ENCODE measurements at regions not wholly inside any gene's neighbourhood (a gene's known extent, or its start where the extent isn't known, plus 50 kb on each side); places are given as distances from the start of the nearest gene placed in this dataset.
A peak's percentile ranks its signal among the peaks of the same experiment; 100 is the strongest.

- Histone ChIP-seq H3K9me3 (ENCODE audit: control insufficient read depth, insufficient read depth, low read length) (no peaks in the 10 kb centered on the region), H3K9ac (ENCODE audit: low read depth, low read length) (no peak overlapping the region), H3K4me3 (ENCODE audit: low read depth, low read length) (no peak overlapping the region), H3K27me3 (ENCODE audit: control insufficient read depth, insufficient read depth, low read length) (no peaks in the 10 kb centered on the region), H3K27ac (ENCODE audit: low read depth, low read length) (no peak overlapping the region), H3K36me3 (ENCODE audit: control insufficient read depth, insufficient read depth, low read length) (no peaks in the 10 kb centered on the region), H3K4me1 (ENCODE audit: control insufficient read depth, insufficient read depth, low read length) (peaks cover 31% of the 10 kb centered on the region)
Measured at GRCh38 chr13:33520468-33520839, 234.9 kb upstream of the STARD13 start.

GRCh38 chr13:33524086-33524485 is 238.5 kb upstream of the STARD13 start:
- H3K4me3 ChIP-seq (ENCODE audit: low read depth, low read length): no peak overlapping the region
- H3K4me1 ChIP-seq (ENCODE audit: control insufficient read depth, insufficient read depth, low read length): peaks cover 21% of the 10 kb centered on the region

GRCh38 chr13:33525763-33526162 is 240.2 kb upstream of the STARD13 start:
- Histone ChIP-seq H3K9me3 (ENCODE audit: control insufficient read depth, insufficient read depth, low read length) (no peaks in the 10 kb centered on the region), H3K27ac (ENCODE audit: low read depth, low read length) (no peak overlapping the region), H3K27me3 (ENCODE audit: control insufficient read depth, insufficient read depth, low read length) (no peaks in the 10 kb centered on the region), H3K36me3 (ENCODE audit: control insufficient read depth, insufficient read depth, low read length) (no peaks in the 10 kb centered on the region), H3K4me1 (ENCODE audit: control insufficient read depth, insufficient read depth, low read length) (peaks cover 13% of the 10 kb centered on the region), H3K9ac (ENCODE audit: low read depth, low read length) (no peak overlapping the region), H3K4me3 (ENCODE audit: low read depth, low read length) (no peak overlapping the region)

More at GRCh38 chr13:33524086-33524485, 238.5 kb upstream of the STARD13 start:
- no peaks in the 10 kb centered on the region for H3K36me3 ChIP-seq (ENCODE audit: control insufficient read depth, insufficient read depth, low read length)
- no peak overlapping the region for H3K27ac ChIP-seq (ENCODE audit: low read depth, low read length)
- H3K27me3 ChIP-seq (ENCODE audit: control insufficient read depth, insufficient read depth, low read length): no peaks in the 10 kb centered on the region
- H3K9ac ChIP-seq (ENCODE audit: low read depth, low read length): no peak overlapping the region
- H3K9me3 ChIP-seq (ENCODE audit: control insufficient read depth, insufficient read depth, low read length): no peaks in the 10 kb centered on the region

GRCh38 chr13:33526718-33527117 is 241.2 kb upstream of the STARD13 start:
- H3K4me3 ChIP-seq (ENCODE audit: low read depth, low read length): no peak overlapping the region
- no peaks in the 10 kb centered on the region for H3K36me3 ChIP-seq (ENCODE audit: control insufficient read depth, insufficient read depth, low read length)
- H3K4me1 ChIP-seq (ENCODE audit: control insufficient read depth, insufficient read depth, low read length): peaks cover 10% of the 10 kb centered on the region; the same call in 1 of the 2 replicates
- H3K9me3 ChIP-seq (ENCODE audit: control insufficient read depth, insufficient read depth, low read length): no peaks in the 10 kb centered on the region
- no peak overlapping the region for H3K27ac ChIP-seq (ENCODE audit: low read depth, low read length)
- no peak overlapping the region for H3K9ac ChIP-seq (ENCODE audit: low read depth, low read length)
- no peaks in the 10 kb centered on the region for H3K27me3 ChIP-seq (ENCODE audit: control insufficient read depth, insufficient read depth, low read length)

GRCh38 chr13:33528896-33529295 is 243.3 kb upstream of the STARD13 start:
- H3K9ac ChIP-seq (ENCODE audit: low read depth, low read length): no peak overlapping the region
- H3K9me3 ChIP-seq (ENCODE audit: control insufficient read depth, insufficient read depth, low read length): no peaks in the 10 kb centered on the region
- no peaks in the 10 kb centered on the region for H3K27me3 ChIP-seq (ENCODE audit: control insufficient read depth, insufficient read depth, low read length)
- no peaks in the 10 kb centered on the region for H3K36me3 ChIP-seq (ENCODE audit: control insufficient read depth, insufficient read depth, low read length)
- no peak overlapping the region for H3K4me3 ChIP-seq (ENCODE audit: low read depth, low read length)
- H3K27ac ChIP-seq (ENCODE audit: low read depth, low read length): no peak overlapping the region
- H3K4me1 ChIP-seq (ENCODE audit: control insufficient read depth, insufficient read depth, low read length): no peaks in the 10 kb centered on the region

- H3K9ac ChIP-seq (ENCODE audit: low read depth, low read length): no peak overlapping the region
- no peaks in the 10 kb centered on the region for H3K4me1 ChIP-seq (ENCODE audit: control insufficient read depth, insufficient read depth, low read length)
- no peaks in the 10 kb centered on the region for H3K27me3 ChIP-seq (ENCODE audit: control insufficient read depth, insufficient read depth, low read length)
- H3K27ac ChIP-seq (ENCODE audit: low read depth, low read length): no peak overlapping the region
- H3K4me3 ChIP-seq (ENCODE audit: low read depth, low read length): no peak overlapping the region
- H3K9me3 ChIP-seq (ENCODE audit: control insufficient read depth, insufficient read depth, low read length): no peaks in the 10 kb centered on the region
- H3K36me3 ChIP-seq (ENCODE audit: control insufficient read depth, insufficient read depth, low read length): no peaks in the 10 kb centered on the region
Measured at GRCh38 chr13:33531484-33531883, 245.9 kb upstream of the STARD13 start.

GRCh38 chr13:33535061-33535460 is 249.5 kb upstream of the STARD13 start:
- Histone ChIP-seq H3K4me1 (ENCODE audit: control insufficient read depth, insufficient read depth, low read length) (peaks cover 10% of the 10 kb centered on the region), H3K27me3 (ENCODE audit: control insufficient read depth, insufficient read depth, low read length) (no peaks in the 10 kb centered on the region), H3K27ac (ENCODE audit: low read depth, low read length) (no peak overlapping the region), H3K9ac (ENCODE audit: low read depth, low read length) (no peak overlapping the region), H3K9me3 (ENCODE audit: control insufficient read depth, insufficient read depth, low read length) (no peaks in the 10 kb centered on the region), H3K36me3 (ENCODE audit: control insufficient read depth, insufficient read depth, low read length) (no peaks in the 10 kb centered on the region), H3K4me3 (ENCODE audit: low read depth, low read length) (no peak overlapping the region)

- Histone ChIP-seq H3K9ac (ENCODE audit: low read depth, low read length) (no peak overlapping the region), H3K9me3 (ENCODE audit: control insufficient read depth, insufficient read depth, low read length) (no peaks in the 10 kb centered on the region), H3K27me3 (ENCODE audit: control insufficient read depth, insufficient read depth, low read length) (no peaks in the 10 kb centered on the region), H3K36me3 (ENCODE audit: control insufficient read depth, insufficient read depth, low read length) (no peaks in the 10 kb centered on the region), H3K27ac (ENCODE audit: low read depth, low read length) (no peak overlapping the region), H3K4me3 (ENCODE audit: low read depth, low read length) (no peak overlapping the region), H3K4me1 (ENCODE audit: control insufficient read depth, insufficient read depth, low read length) (peaks cover 17% of the 10 kb centered on the region)
Measured at GRCh38 chr13:33536601-33537000, 251.0 kb upstream of the STARD13 start.

- Histone ChIP-seq H3K27ac (ENCODE audit: low read depth, low read length) (no peak overlapping the region), H3K4me3 (ENCODE audit: low read depth, low read length) (no peak overlapping the region)
Measured at GRCh38 chr13:33537026-33537425, 251.5 kb upstream of the STARD13 start.

GRCh38 chr13:33537676-33538075 is 252.1 kb upstream of the STARD13 start:
- Histone ChIP-seq H3K9me3 (ENCODE audit: control insufficient read depth, insufficient read depth, low read length) (no peaks in the 10 kb centered on the region), H3K4me1 (ENCODE audit: control insufficient read depth, insufficient read depth, low read length) (peaks cover 18% of the 10 kb centered on the region), H3K9ac (ENCODE audit: low read depth, low read length) (no peak overlapping the region), H3K27ac (ENCODE audit: low read depth, low read length) (peak overlapping the region; percentile 58), H3K36me3 (ENCODE audit: control insufficient read depth, insufficient read depth, low read length) (no peaks in the 10 kb centered on the region), H3K4me3 (ENCODE audit: low read depth, low read length) (no peak overlapping the region), H3K27me3 (ENCODE audit: control insufficient read depth, insufficient read depth, low read length) (no peaks in the 10 kb centered on the region)

More at GRCh38 chr13:33537026-33537425, 251.5 kb upstream of the STARD13 start:
- Histone ChIP-seq H3K9me3 (ENCODE audit: control insufficient read depth, insufficient read depth, low read length) (no peaks in the 10 kb centered on the region), H3K4me1 (ENCODE audit: control insufficient read depth, insufficient read depth, low read length) (peaks cover 18% of the 10 kb centered on the region), H3K9ac (ENCODE audit: low read depth, low read length) (no peak overlapping the region), H3K27me3 (ENCODE audit: control insufficient read depth, insufficient read depth, low read length) (no peaks in the 10 kb centered on the region), H3K36me3 (ENCODE audit: control insufficient read depth, insufficient read depth, low read length) (no peaks in the 10 kb centered on the region)

GRCh38 chr13:33541456-33541855 is 255.9 kb upstream of the STARD13 start:
- H3K9me3 ChIP-seq (ENCODE audit: control insufficient read depth, insufficient read depth, low read length): no peaks in the 10 kb centered on the region
- H3K27me3 ChIP-seq (ENCODE audit: control insufficient read depth, insufficient read depth, low read length): no peaks in the 10 kb centered on the region
- H3K27ac ChIP-seq (ENCODE audit: low read depth, low read length): peak overlapping the region; percentile 99
- H3K4me3 ChIP-seq (ENCODE audit: low read depth, low read length): peak overlapping the region; percentile 79
- H3K36me3 ChIP-seq (ENCODE audit: control insufficient read depth, insufficient read depth, low read length): no peaks in the 10 kb centered on the region
- H3K4me1 ChIP-seq (ENCODE audit: control insufficient read depth, insufficient read depth, low read length): peaks cover 39% of the 10 kb centered on the region
- H3K9ac ChIP-seq (ENCODE audit: low read depth, low read length): peak overlapping the region; percentile 97

- peaks cover 40% of the 10 kb centered on the region for H3K4me1 ChIP-seq (ENCODE audit: control insufficient read depth, insufficient read depth, low read length)
- peak overlapping the region; percentile 97 for H3K9ac ChIP-seq (ENCODE audit: low read depth, low read length)
Measured at GRCh38 chr13:33541962-33542308, 256.4 kb upstream of the STARD13 start.

More at GRCh38 chr13:33541962-33542308, 256.4 kb upstream of the STARD13 start:
- Histone ChIP-seq H3K9me3 (ENCODE audit: control insufficient read depth, insufficient read depth, low read length) (no peaks in the 10 kb centered on the region), H3K27ac (ENCODE audit: low read depth, low read length) (peak overlapping the region; percentile 99), H3K27me3 (ENCODE audit: control insufficient read depth, insufficient read depth, low read length) (no peaks in the 10 kb centered on the region), H3K36me3 (ENCODE audit: control insufficient read depth, insufficient read depth, low read length) (no peaks in the 10 kb centered on the region), H3K4me3 (ENCODE audit: low read depth, low read length) (peak overlapping the region; percentile 79)

All from HUES48 (cell line).